IPS-NIHi11 (cell line): ENCODE measurements at regions not wholly inside any gene's neighbourhood (a gene's known extent, or its start where the extent isn't known, plus 50 kb on each side); places are given as distances from the start of the nearest gene placed in this dataset.

Source experiments
- DNase-seq: peaks from one replicate; pipeline ENCODE4 v3.0.0; 2012; ENCODE audit warnings: mixed read lengths, low spot score

DNA sequence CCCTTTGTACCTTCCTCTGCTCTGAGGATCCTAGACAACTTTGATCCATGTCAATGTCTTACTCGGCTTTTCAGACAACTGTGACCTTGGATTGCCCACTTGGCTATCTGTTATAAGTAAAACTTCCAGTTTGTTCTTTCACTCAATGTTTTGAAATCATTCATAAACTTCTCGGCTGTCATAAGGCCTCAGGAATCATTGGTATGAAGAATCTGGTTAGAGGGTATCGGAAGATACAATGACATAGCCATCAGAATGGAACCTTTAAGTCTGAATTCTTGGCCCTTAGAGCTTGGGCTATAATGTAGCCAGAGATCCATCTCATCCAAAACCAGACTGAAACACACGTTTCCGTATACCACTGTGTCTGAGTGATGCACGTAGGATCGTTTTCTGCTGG lies 59.0 kb upstream of the WDR1 start:
- DNase-seq, result no peak

DNA sequence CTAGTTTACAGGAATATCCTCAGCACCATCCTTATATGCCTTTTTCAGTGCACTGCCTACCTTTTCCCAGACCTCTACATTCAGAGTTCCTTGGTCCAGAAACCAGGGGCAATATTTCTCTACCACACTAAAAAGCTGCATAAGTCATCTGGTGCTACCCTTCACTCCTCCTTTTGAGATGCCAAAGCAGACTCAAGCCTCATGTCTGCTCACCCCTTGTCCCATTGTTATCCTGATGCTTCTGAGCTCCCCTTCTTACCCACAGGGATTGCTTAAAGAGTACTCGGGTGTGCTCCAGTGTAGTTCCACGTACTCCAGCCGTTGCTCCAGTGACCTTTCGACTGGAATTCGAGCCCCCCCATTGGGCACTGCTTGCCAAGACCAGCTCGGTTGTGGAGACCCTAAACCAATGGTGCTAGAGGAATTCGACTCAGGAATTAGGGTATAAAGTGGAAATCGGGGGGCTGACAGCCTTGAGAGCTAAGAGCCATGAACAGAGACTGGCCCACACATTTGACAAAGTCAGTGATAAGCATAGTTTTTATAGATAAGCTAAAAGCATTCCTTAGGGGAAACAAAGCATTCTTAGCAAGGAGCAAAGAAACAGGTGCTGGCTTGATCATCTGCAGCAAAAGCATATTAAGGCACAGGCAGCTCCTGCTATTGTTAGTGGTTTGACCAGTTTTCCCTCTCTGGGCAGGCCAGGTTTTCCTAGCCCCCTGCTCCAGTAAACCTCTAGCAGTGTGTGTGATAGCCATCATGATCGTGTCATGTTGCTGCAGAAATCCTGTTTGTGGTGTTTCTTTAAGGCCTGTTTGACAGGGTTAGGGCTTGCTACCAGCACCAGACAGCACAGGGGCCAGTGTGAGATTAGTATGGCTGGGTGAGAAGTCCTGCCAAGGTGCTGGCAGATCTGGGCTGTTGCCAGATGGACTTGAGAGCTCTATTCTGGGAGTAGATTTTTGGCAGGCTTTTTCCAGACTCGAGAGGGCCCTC lies 57.5 kb upstream of the WDR1 start:
- no peak for DNase-seq

DNA sequence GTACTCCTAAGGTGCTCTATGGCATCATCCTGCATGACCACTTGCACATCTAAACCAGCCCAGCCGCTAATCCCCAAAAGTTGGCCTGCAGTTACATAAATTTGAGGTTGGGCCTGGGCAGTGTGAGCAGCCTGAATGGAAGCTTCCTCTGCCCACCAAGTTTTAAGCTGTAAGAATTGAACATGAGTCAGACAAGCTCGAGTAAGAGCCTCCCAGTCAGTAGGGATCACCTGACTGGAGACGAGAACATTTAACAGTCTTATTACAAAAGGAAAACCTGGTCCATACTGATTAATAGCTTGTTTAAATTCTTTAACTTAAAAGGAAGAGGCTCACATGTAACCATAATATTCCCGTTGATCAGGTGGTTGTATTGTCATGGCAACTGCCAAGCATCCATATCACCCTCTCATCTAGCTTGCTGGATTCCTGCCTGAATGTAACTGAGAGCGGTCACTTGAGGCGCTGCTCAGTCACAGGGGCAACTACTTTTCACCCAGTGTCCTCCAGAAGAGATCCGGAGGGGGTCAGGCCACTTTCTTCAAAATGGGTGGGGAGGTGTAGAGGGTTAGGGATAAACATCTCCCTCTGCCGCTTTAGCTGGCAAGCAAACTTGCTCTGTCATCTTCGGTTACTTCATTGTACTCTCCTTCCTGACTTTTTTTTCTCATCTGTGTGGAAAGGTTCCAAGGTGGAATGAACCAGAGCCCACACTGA lies 56.6 kb upstream of the WDR1 start:
- DNase-seq, result no peak

- no peak for DNase-seq
These were observed 55.8 kb upstream of the WDR1 start for GRCh38 chr4:10172278-10172921.

GRCh38 chr4:10171055-10171454 lies 54.5 kb upstream of the WDR1 start:
- no peak for DNase-seq

GRCh38 chr4:10169839-10170387 lies 53.3 kb upstream of the WDR1 start:
- DNase-seq, result no peak

GRCh38 chr4:10168151-10168550 lies 51.6 kb upstream of the WDR1 start:
- no peak for DNase-seq

GRCh38 chr4:10167201-10167600 lies 50.6 kb upstream of the WDR1 start:
- DNase-seq, result no peak
